Liver (tissue), 8 donors: ENCODE measurements at regions not wholly inside any gene's neighbourhood (a gene's known extent, or its start where the extent isn't known, plus 50 kb on each side); places are given as distances from the start of the nearest gene placed in this dataset.

Source experiments
- DNase-seq: peaks from one replicate; pipeline ENCODE4 v3.0.0-alpha.2; 2017; ENCODE audit warnings: low spot score
- H3K27ac ChIP-seq, 2 donors: one replicate each; pipeline ENCODE4 v1.7.0; 2013; ENCODE audit warnings: inconsistent platforms in 2 of 2, low read length in 2 of 2, control low read depth in 1 of 2, low read depth in 1 of 2, mild to moderate bottlenecking in 1 of 2
- H3K27me3 ChIP-seq, 4 donors: one replicate each; pipeline versions ENCODE4 v1.6.1 to v1.7.0; 2013; ENCODE audit warnings: low read length in 3 of 4, inconsistent platforms in 1 of 4, mild to moderate bottlenecking in 1 of 4, moderate library complexity in 1 of 4; ENCODE audit not compliant: control insufficient read depth in 4 of 4, insufficient read depth in 4 of 4
- H3K36me3 ChIP-seq, 4 donors: one replicate each; pipeline versions ENCODE4 v1.6.1 to v1.7.0; 2013; ENCODE audit warnings: low read length in 3 of 4, mild to moderate bottlenecking in 3 of 4, low read depth in 1 of 4, moderate library complexity in 1 of 4; ENCODE audit not compliant: control insufficient read depth in 4 of 4, insufficient read depth in 3 of 4
- H3K4me1 ChIP-seq, 4 donors: one replicate each; pipeline versions ENCODE4 v1.6.1 to v1.7.0; 2013; ENCODE audit warnings: low read length in 3 of 4, mild to moderate bottlenecking in 3 of 4, moderate library complexity in 1 of 4; ENCODE audit not compliant: control insufficient read depth in 4 of 4, insufficient read depth in 4 of 4
- H3K4me3 ChIP-seq, 3 donors: one replicate each; pipeline versions ENCODE4 v1.6.1 to v1.7.0; 2013; ENCODE audit warnings: low read length in 3 of 3, control low read depth in 1 of 3, low read depth in 1 of 3, mild to moderate bottlenecking in 1 of 3
- H3K9ac ChIP-seq, 2 donors: one replicate each; pipeline ENCODE4 v1.7.0; 2013; ENCODE audit warnings: low read length in 2 of 2, mild to moderate bottlenecking in 2 of 2, moderate library complexity in 2 of 2, control low read depth in 1 of 2, low read depth in 1 of 2
- H3K9me3 ChIP-seq, 4 donors: one replicate each; pipeline versions ENCODE4 v1.6.1 to v1.7.0; 2013; ENCODE audit warnings: low read length in 3 of 4; ENCODE audit not compliant: control insufficient read depth in 4 of 4
- CTCF ChIP-seq: fragments of 150-350 bp; IDR thresholded peaks from 2 replicates; pipeline ENCODE4 v1.5.1; 2017; ENCODE audit warnings: improper control_type of control experiment, low read depth, low read length; ENCODE audit not compliant: missing input control
- HNF4G ChIP-seq: IDR thresholded peaks from 2 replicates; pipeline ENCODE4 v1.6.1; 2016; ENCODE audit warnings: antibody characterized with exemption
- JUND ChIP-seq, 2 donors: IDR thresholded peaks; 2 replicates each; pipeline ENCODE4 v1.6.1; 2016; ENCODE audit warnings: antibody characterized with exemption in 2 of 2
- MAX ChIP-seq: IDR thresholded peaks from 2 replicates; pipeline ENCODE4 v1.6.1; 2016; ENCODE audit warnings: antibody characterized with exemption
- NR2F2 ChIP-seq: IDR thresholded peaks from 2 replicates; pipeline ENCODE4 v1.6.1; 2016; ENCODE audit warnings: antibody characterized with exemption
- RAD21 ChIP-seq, 2 donors: IDR thresholded peaks; 2 replicates each; pipeline ENCODE4 v1.6.1; 2016; ENCODE audit warnings: antibody characterized with exemption in 2 of 2, mild to moderate bottlenecking in 2 of 2
- REST ChIP-seq: IDR thresholded peaks from 2 replicates; pipeline ENCODE4 v1.6.1; 2016; ENCODE audit warnings: antibody characterized with exemption, mild to moderate bottlenecking
- YY1 ChIP-seq: IDR thresholded peaks from 2 replicates; pipeline ENCODE4 v1.6.1; 2016; ENCODE audit warnings: antibody characterized with exemption, mild to moderate bottlenecking
- ZBTB33 ChIP-seq: IDR thresholded peaks from 2 replicates; pipeline ENCODE4 v1.6.1; 2016; ENCODE audit warnings: antibody characterized with exemption
- WGBS: extraction: QIAGEN DNeasy Blood & Tissue Kit; methylation state at CpG from one replicate; pipeline ENCODE4 v1.1.7; 2013; 5-methylcytosine and 5-hydroxymethylcytosine counted together
- donor health status: healthy.
- donor health status: healthy.
- donor health status: healthy.
- donor health status: healthy.
- donor health status: healthy.

- no peak for TF ChIP-seq REST
These were observed 1077.7 kb upstream of the SLC10A2 start (continued) for GRCh38 chr13:104143760-104144416.

- no peak overlapping the region for H3K27ac ChIP-seq
- WGBS, result 69% methylated on average over 2 of the region's 2 CpGs
These were observed 1074.3 kb upstream of the SLC10A2 start for GRCh38 chr13:104140552-104140951.

More at GRCh38 chr13:104140552-104140951, 1074.3 kb upstream of the SLC10A2 start:
- no peaks in the 10 kb centered on the region for H3K36me3 ChIP-seq
- no peaks in the 10 kb centered on the region for H3K9me3 ChIP-seq
- H3K4me1 ChIP-seq, result no peaks in the 10 kb centered on the region
- peaks cover 0 to 4% (median 0%) of the 10 kb centered on the region in 4 donors for H3K27me3 ChIP-seq
- TF ChIP-seq YY1 (no peak), RAD21 (IDR thresholded peaks at IDR 0.05) (no peak), NR2F2 (no peak), HNF4G (no peak), CTCF (no peak), JUND (IDR thresholded peaks at IDR 0.05) (no peak), MAX (no peak), ZBTB33 (no peak)
- no peak for DNase-seq
- no peak overlapping the region for H3K4me3 ChIP-seq
- no peak overlapping the region for H3K9ac ChIP-seq
